GM18858 (cell line): ENCODE measurements at regions not wholly inside any gene's neighbourhood (a gene's known extent, or its start where the extent isn't known, plus 50 kb on each side); places are given as distances from the start of the nearest gene placed in this dataset.

Experiments
- ATAC-seq: cut with Tn5 transposase; IDR thresholded peaks from one replicate; pipeline ENCODE4 v1.9.1; 2021; ENCODE audit not compliant: unreplicated experiment

- ATAC-seq: no peak
Observed at GRCh38 chr11:11016943-11017342, 159.1 kb upstream of the ZBED5 start.

GRCh38 chr11:11016068-11016467 is 158.2 kb upstream of the ZBED5 start:
- ATAC-seq: no peak

GRCh38 chr11:11011617-11012016 is 153.8 kb upstream of the ZBED5 start:
- no peak for ATAC-seq

- ATAC-seq: no peak
Observed at GRCh38 chr11:11010624-11011127, 152.8 kb upstream of the ZBED5 start.

- ATAC-seq: no peak
Observed at GRCh38 chr11:11009179-11009578, 151.3 kb upstream of the ZBED5 start.

DNA sequence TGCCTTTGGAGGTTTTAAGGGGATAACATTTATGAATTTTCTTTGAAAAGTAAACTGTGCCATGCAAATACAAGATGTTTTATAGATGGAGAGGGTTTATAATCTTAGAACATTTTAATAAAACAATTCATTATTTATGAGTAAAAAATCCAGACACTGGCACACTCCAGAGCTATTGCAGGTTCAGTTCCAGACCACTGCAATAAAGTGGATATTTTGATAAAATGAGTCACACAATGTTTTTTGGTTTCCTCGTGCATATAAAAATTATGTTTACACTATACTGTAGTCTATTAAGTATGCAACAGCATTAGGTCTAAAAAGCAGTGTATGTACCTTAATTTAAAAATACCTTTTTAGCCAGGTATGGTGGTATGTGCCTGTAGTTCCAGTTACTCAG is 146.2 kb upstream of the ZBED5 start:
- ATAC-seq: no peak

- ATAC-seq: no peak
Observed at GRCh38 chr11:11003226-11003625, 145.4 kb upstream of the ZBED5 start.

DNA sequence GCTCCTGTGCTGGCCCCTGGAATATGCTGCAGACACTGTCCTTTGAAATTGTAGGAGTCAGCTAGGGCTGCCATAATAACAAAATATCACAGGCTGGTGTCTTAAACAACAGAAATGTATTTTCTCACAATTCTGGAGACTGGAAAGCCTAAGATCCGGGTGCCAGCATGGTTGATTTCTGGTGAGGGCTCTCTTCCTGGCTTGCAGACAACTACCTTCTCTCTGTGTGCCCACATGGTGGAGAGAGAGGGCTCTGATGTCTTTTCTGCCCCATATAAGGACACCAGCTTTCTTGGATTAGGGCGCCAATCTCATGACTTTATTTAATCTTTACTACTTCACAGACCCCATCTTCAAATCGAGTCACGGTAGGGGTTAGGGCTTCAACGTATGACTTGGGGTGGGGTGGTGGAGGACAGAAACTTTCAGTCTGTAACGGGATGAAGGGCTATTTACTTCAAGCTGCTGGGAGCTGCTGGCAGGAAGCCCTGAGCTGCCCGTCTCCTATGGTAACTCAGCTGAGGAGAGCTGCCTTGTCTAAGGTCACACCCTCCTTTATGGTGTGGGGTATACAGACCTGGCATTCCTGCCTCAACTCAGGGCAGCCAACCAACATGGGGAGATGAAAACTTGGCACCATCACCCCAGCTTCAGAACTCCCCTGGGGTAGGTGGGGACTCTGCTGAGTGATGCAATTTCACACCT is 142.9 kb upstream of the ZBED5 start:
- no peak for ATAC-seq

DNA sequence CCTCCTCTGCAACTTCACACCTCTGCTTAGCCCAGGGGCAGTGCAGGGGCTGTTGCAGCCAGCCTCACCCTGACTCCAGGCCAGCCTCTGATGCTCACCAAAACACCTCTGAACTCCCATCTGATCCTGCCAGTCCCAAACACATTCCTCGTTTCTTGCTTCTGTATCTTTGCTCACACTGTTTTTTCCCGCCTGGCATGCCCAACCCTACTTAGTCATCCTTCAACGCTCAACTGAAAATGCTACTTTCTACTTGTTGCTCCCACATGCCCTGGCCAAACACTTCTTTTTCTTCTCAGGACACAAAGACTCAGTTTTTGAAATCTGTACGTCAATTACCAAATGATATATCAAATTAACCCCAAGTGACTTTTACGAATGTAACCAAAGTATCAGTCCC is 140.8 kb upstream of the ZBED5 start:
- ATAC-seq: no peak

DNA sequence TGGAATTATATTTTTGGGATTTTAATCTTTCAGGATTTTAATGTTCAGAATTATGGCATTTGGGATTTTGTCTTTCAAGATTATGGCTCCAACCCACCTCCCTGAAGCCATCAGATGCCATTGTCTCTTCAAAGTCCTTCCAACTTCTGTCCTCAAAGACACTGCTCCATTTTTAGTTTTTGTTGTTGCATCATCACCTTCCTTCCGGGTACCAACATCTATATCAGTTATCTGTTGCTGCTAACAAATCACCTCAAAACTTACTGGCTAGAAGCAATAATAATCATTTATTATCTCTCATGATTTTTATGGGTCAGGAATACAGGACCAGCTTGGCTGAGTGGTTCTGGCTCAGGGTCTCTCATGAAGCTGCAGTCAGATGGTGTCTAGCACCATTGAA is 138.8 kb upstream of the ZBED5 start:
- no peak for ATAC-seq

GRCh38 chr11:10993640-10994039 is 135.8 kb upstream of the ZBED5 start:
- ATAC-seq: no peak

- no peak for ATAC-seq
Observed at GRCh38 chr11:10993186-10993585, 135.3 kb upstream of the ZBED5 start.

DNA sequence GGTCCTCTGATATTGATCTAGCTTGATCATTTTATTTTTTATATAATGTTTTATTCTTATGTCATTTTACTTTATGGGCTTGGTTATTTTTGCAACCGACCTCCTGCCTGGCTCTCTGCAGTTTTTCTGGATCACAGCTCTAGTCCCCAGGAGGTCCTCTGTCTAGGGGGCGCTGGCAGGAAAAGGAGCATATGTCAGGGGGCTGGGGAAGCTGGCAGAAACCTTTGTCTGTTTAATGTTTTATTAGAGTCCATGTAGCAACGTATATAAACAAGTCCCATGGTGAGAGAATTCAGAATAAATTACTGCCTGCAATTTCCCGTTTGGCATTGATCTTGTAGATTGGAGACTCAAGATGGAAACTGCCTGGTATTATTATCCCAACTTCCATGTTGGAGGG is 133.5 kb upstream of the ZBED5 start:
- no peak for ATAC-seq

GRCh38 chr11:10990637-10991193 is 132.9 kb upstream of the ZBED5 start:
- no peak for ATAC-seq

- no peak for ATAC-seq
Observed at GRCh38 chr11:10990160-10990559, 132.3 kb upstream of the ZBED5 start.

DNA sequence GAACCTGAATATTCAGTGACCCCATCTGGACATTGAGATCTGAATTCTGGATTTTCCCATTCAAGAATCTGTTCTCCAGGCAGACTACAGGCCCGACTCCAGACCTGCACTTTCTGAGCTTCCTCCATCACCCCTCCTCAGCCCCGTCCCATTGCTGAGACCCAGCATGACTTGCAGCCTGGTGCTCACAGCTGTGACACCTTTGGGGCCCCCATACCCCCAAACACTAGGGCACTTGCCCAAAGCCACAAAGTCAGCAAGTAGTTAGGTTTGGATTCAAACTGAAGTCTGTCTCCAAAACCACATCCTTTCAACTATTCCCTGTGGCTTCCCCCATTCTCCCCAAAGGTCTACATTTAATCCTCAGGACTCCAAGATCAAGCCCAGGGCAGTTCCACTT is 128.2 kb upstream of the ZBED5 start:
- no peak for ATAC-seq

DNA sequence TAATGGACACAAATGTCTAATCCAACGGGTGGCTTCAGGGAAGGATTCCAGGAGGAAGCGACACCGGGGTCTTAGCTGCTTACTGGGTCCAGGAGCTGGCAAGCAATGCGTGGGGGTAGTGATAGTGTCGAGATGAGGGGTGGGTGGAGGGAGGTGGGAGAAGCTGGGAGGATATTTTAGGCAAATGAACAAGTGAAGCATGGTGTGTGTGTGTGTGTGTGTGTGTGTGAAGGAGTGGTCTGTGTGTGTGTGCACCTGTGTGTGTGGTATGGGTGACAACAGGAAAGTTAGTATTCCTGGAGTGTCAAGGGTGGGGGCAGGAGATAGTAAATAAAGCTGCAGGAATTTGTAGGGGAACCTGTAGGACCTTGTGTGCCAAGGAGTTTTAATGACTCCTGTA is 126.9 kb upstream of the ZBED5 start:
- ATAC-seq: no peak

DNA sequence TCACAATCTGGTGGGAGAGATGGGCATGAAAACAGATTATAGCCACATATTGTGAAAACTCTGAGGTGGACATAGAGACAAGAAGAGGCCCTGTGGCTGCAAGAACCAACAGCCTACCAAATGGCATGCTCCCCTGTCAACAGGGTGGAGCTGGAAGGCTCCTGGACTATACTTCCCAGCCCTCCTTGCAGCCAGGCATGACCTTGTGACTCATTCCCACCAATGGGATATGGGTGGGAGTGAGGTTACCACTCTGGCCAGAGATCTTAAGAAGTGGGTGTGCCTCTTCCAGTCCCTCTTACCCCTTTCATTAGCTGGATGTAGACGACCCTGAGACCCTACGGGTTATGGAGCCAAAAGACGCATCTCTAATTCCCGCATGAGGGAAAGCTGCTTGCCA is 126.4 kb upstream of the ZBED5 start:
- ATAC-seq: no peak

GRCh38 chr11:10982704-10983510 is 125.1 kb upstream of the ZBED5 start:
- no peak for ATAC-seq

GRCh38 chr11:10979529-10979928 is 121.7 kb upstream of the ZBED5 start:
- no peak for ATAC-seq

DNA sequence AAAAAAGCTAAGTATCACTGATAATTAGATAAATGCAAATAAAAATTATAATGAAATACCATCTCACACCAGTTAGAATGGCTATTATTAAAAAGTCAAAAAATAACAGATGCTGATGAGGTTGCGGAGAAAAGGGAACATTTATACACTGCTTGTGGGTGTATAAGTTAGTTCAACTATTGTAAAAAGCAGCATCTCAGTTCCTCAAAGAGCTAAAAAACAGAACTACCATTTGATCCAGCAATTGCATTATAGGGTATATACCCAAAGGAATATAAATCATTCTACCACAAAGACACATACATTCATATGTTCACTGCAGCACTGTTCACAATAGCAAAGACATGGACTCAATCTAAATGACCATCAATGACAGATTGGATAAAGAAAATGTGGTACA is 120.3 kb upstream of the ZBED5 start:
- no peak for ATAC-seq

GRCh38 chr11:10975287-10975721 is 117.5 kb upstream of the ZBED5 start:
- ATAC-seq: no peak
